GM10248 (cell line): ENCODE measurements at regions not wholly inside any gene's neighbourhood (a gene's known extent, or its start where the extent isn't known, plus 50 kb on each side); places are given as distances from the start of the nearest gene placed in this dataset.
"Not testable (repeated sequence)": the region's sequence is repeated elsewhere in the genome, so short reads cannot be mapped to it uniquely, and the experiment has no call there.

Experiments used
- CTCF ChIA-PET: fragments of 300-600 bp; sonication (Branson Sonifier 250); formaldehyde crosslinking; extraction: SDS; loops from one replicate; lab custom pipeline; 2021; ENCODE audit warnings: antibody characterized with exemption; lab: Yijun Ruan, JAX
- POLR2A ChIA-PET: fragments of 350-650 bp; sonication (Branson Sonifier 250); formaldehyde crosslinking; extraction: SDS; loops from one replicate; lab custom pipeline; 2020; ENCODE audit warnings: antibody characterized with exemption; lab: Yijun Ruan, JAX
- DNase-seq: peaks from one replicate; pipeline ENCODE4 v3.0.0; 2012; ENCODE audit errors: extremely low spot score
- CTCF ChIP-seq: IDR thresholded peaks from 2 replicates; pipeline ENCODE4 v1.5.1; 2012; ENCODE audit warnings: mild to moderate bottlenecking, low read depth; ENCODE audit errors: extremely low read depth, missing control alignments, control extremely low read depth

GRCh38 chr4:42282081-42282901 lies 115.0 kb upstream of the SHISA3 start:
- peak; percentile 76 for DNase-seq
- POLR2A ChIA-PET, result no interaction called here
- CTCF ChIA-PET, result interaction anchor here (0.6 to 6.6 kb wide), 28 partner anchors 10 to 585 kb away, joined by 3 to 77 read pairs (median 4); no protein-coding TSS in a partner anchor
- TF ChIP-seq CTCF, result peak; percentile 63

- no peak for DNase-seq
- TF ChIP-seq CTCF, result no peak
- ChIA-PET POLR2A (no interaction called here), CTCF (interaction anchor here (0.8 to 6.6 kb wide), 3 partner anchors 88 to 236 kb away, joined by 3 to 77 read pairs (median 3); partner anchors contain the start of gene SHISA3)
Measured at GRCh38 chr4:42284030-42284429, 113.3 kb upstream of the SHISA3 start.

DNA sequence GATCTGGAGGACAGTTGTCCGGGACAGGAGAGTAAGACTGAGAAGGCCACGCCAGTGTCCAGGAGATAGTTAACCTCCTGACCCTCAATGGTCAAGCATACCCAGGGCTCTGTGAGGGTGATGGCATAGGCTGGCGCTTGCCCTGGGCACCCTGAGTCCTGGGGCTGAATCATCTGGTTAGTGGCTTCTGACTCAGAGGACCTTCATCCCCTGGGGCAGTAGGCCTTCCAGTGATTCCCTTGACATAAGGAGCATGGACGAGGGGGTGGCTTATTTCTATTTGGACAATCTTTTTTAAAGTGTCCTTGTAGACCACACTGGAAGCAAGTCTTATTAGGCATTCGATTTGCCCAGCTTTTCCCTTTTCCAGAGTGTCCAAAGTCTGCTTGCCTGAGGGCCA lies 108.4 kb upstream of the SHISA3 start:
- POLR2A ChIA-PET, DNase-seq: not testable (repeated sequence)
- CTCF ChIA-PET, result interaction anchor here (1.1 to 2.6 kb wide), 2 partner anchors 9 to 231 kb away, joined by 3 to 6 read pairs; no protein-coding TSS in a partner anchor

- CTCF ChIA-PET, result interaction anchor here (1.2 to 7.5 kb wide), 2 partner anchors 10 to 11 kb away, joined by 3 to 51 read pairs; no protein-coding TSS in a partner anchor
- DNase-seq, POLR2A ChIA-PET: not testable (repeated sequence)
Measured at GRCh38 chr4:42292192-42292591, 105.1 kb upstream of the SHISA3 start.

GRCh38 chr4:42293967-42294813 lies 103.1 kb upstream of the SHISA3 start:
- no peak for DNase-seq
- ChIA-PET CTCF (interaction anchor here (0.9 to 7.5 kb wide), 4 partner anchors 9 to 226 kb away, joined by 3 to 51 read pairs (median 3); no protein-coding TSS in a partner anchor), POLR2A (no interaction called here)
- TF ChIP-seq CTCF, result no peak

DNA sequence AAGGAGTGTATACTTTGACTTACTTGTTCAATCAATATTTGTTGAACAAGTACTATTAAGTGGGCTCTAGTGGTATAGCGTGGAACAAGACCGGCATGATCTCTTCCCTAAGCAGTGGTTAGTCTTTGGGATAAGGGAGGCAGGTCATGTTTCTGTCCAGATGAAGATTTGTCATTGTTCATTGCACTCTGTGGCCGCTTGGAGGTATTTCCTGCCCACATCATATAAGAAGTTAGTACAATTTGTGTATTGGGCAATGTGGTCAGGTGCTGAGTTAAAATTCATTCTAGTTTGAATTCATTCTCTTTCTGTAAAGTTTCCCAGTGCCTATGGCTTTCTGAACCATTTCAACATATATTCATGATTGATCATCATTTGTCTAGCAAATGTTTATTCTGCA lies 101.1 kb upstream of the SHISA3 start:
- ChIA-PET POLR2A (no interaction called here), CTCF (interaction anchor here (7.5 kb wide), 1 partner anchor 15 kb away, joined by 51 read pairs; no protein-coding TSS in a partner anchor)
- DNase-seq, result no peak
- no peak for TF ChIP-seq CTCF

DNA sequence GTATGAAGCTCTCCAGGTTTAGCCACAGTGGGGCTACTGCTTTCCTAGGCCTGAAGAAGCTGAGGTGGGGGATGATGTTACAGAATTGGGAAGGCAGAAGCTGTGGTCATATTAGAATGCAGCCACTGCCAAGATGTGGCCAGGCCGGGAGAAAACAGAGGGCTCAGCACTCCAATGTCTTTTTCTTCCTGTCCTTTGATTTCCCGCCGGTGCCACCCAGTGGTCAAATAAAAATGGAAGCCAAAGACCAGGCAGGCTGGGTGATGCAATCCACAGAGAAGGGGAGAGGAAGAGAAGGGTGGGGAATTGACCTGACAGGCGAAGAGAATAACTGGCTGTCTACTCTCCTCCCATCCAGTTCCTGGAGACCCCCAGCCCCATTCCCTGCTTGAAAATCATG lies 94.9 kb upstream of the SHISA3 start:
- POLR2A ChIA-PET, result no interaction called here

More for the DNA sequence above, 94.9 kb upstream of the SHISA3 start:
- CTCF ChIA-PET, result interaction anchor here (1.1 to 1.8 kb wide), 3 partner anchors 10 to 46 kb away, joined by 3 to 7 read pairs (median 3); no protein-coding TSS in a partner anchor
- TF ChIP-seq CTCF, result no peak
- DNase-seq, result no peak
